HCT116 (cell line): ENCODE measurements at regions not wholly inside any gene's neighbourhood (a gene's known extent, or its start where the extent isn't known, plus 50 kb on each side); places are given as distances from the start of the nearest gene placed in this dataset.

Source experiments
- CBX3 ChIP-seq: IDR thresholded peaks from 2 replicates; pipeline ENCODE4 v1.6.1; 2012; ENCODE audit warnings: low read depth
- EZH2 ChIP-seq: fragments of 200-600 bp; sonication (generic); IDR thresholded peaks from 2 replicates; pipeline ENCODE4 v1.6.1; 2017; ENCODE audit warnings: antibody characterized with exemption, mixed run types
- EZH2phosphoT487 ChIP-seq: fragments of 200-600 bp; IDR thresholded peaks from 2 replicates; pipeline ENCODE4 v1.6.1; 2018; ENCODE audit warnings: antibody characterized with exemption, borderline replicate concordance
- JUND ChIP-seq: IDR thresholded peaks from 2 replicates; pipeline ENCODE4 v1.6.1; 2012
- POLR2A ChIP-seq: IDR thresholded peaks from 2 replicates; pipeline ENCODE4 v1.7.0; 2011; ENCODE audit warnings: borderline replicate concordance; ENCODE audit not compliant: insufficient read depth, insufficient read length; ENCODE audit errors: extremely low read depth
- POLR2AphosphoS5 ChIP-seq: IDR thresholded peaks from 2 replicates; pipeline ENCODE4 v1.6.1; 2011; ENCODE audit warnings: mild to moderate bottlenecking, low read depth, low read length, moderate library complexity
- RAD21 ChIP-seq: IDR thresholded peaks from 2 replicates; pipeline ENCODE4 v1.6.1; 2012; ENCODE audit warnings: low read depth, mild to moderate bottlenecking
- SP1 ChIP-seq: IDR thresholded peaks from 2 replicates; pipeline ENCODE4 v1.6.1; 2012; ENCODE audit warnings: low read depth
- YY1 ChIP-seq: IDR thresholded peaks from 2 replicates; pipeline ENCODE4 v1.6.1; 2011; ENCODE audit warnings: low read length, low read depth, moderate library complexity, mild to moderate bottlenecking; ENCODE audit not compliant: insufficient replicate concordance; ENCODE audit errors: extremely low read depth
- ZFX ChIP-seq: fragments of 450-650 bp; IDR thresholded peaks from 2 replicates; pipeline ENCODE4 v1.6.1; 2017
- TF ChIP-seq, protein P1 (sequence below), 3 experiments: fragments of 200-600 bp in 1 of 3; sonication (generic) in 1 of 3; IDR thresholded peaks in 2 of 3; conservative IDR thresholded peaks in 1 of 3; 2 replicates each; pipeline ENCODE4 v1.5.1; 2012 to 2017; ENCODE audit warnings: low read depth in 2 of 3, low read length in 2 of 3, antibody characterized with exemption in 1 of 3, borderline replicate concordance in 1 of 3, control low read depth in 1 of 3, mild to moderate bottlenecking in 1 of 3, mixed read lengths in 1 of 3, mixed run types in 1 of 3, moderate library complexity in 1 of 3; ENCODE audit not compliant: insufficient read depth in 1 of 3
- TF ChIP-seq, protein P2 (sequence below): IDR thresholded peaks from 2 replicates; pipeline ENCODE4 v1.6.1; 2011; ENCODE audit warnings: mild to moderate bottlenecking, low read length, moderate library complexity; ENCODE audit not compliant: insufficient replicate concordance; ENCODE audit errors: extremely low read depth
- TF ChIP-seq, protein P3 (sequence below): IDR thresholded peaks from 2 replicates; pipeline ENCODE4 v1.6.1; 2012

DNA sequence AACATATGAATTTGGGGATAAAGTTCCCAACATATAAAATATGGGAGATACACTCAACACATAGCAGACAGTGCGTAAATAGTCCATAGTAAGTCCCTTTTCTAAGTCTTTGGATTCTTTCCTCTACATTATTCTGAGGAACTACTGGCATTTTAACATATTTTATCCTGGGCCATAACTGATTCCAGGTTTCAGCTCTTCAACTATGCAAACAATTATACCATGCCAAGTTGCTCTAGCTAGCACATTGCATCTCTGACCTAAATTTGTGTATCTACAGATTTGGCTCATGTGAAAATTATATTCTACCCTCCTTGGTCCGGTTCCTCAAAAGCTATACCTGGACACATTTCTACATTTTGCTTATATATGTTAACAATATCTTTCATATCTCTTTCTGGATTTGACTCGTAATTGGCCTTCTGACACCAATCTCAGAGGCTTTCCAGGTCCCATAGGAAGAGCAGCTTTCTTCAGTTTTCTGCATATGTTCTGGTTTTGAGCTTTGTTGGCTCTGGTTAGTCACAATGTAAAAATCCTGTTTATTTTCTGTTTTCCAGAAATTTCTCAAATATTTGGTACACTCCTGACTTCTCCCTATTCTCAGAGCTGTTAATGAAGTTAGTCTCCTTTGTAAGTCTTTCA is 305.4 kb downstream of the BMP4 start:
- TF ChIP-seq, protein P1, sequence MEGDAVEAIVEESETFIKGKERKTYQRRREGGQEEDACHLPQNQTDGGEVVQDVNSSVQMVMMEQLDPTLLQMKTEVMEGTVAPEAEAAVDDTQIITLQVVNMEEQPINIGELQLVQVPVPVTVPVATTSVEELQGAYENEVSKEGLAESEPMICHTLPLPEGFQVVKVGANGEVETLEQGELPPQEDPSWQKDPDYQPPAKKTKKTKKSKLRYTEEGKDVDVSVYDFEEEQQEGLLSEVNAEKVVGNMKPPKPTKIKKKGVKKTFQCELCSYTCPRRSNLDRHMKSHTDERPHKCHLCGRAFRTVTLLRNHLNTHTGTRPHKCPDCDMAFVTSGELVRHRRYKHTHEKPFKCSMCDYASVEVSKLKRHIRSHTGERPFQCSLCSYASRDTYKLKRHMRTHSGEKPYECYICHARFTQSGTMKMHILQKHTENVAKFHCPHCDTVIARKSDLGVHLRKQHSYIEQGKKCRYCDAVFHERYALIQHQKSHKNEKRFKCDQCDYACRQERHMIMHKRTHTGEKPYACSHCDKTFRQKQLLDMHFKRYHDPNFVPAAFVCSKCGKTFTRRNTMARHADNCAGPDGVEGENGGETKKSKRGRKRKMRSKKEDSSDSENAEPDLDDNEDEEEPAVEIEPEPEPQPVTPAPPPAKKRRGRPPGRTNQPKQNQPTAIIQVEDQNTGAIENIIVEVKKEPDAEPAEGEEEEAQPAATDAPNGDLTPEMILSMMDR (IDR thresholded peaks at IDR 0.05 in 2 of 3, conservative IDR thresholded peaks at IDR 0.05 in 1 of 3; ENCODE audit: borderline replicate concordance in 1 of 3, insufficient read depth in 1 of 3, low read depth in 2 of 3, low read length in 2 of 3), result no peak
- TF ChIP-seq CBX3, result no peak
- TF ChIP-seq, protein P2, sequence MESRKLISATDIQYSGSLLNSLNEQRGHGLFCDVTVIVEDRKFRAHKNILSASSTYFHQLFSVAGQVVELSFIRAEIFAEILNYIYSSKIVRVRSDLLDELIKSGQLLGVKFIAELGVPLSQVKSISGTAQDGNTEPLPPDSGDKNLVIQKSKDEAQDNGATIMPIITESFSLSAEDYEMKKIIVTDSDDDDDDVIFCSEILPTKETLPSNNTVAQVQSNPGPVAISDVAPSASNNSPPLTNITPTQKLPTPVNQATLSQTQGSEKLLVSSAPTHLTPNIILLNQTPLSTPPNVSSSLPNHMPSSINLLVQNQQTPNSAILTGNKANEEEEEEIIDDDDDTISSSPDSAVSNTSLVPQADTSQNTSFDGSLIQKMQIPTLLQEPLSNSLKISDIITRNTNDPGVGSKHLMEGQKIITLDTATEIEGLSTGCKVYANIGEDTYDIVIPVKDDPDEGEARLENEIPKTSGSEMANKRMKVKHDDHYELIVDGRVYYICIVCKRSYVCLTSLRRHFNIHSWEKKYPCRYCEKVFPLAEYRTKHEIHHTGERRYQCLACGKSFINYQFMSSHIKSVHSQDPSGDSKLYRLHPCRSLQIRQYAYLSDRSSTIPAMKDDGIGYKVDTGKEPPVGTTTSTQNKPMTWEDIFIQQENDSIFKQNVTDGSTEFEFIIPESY, result no peak
- no peak for TF ChIP-seq ZFX
- TF ChIP-seq JUND, result no peak
- TF ChIP-seq RAD21, result no peak
- TF ChIP-seq, protein P3, sequence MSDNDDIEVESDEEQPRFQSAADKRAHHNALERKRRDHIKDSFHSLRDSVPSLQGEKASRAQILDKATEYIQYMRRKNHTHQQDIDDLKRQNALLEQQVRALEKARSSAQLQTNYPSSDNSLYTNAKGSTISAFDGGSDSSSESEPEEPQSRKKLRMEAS, result no peak
- TF ChIP-seq EZH2, result no peak
- TF ChIP-seq POLR2A, result no peak
- TF ChIP-seq SP1, result no peak
- no peak for TF ChIP-seq EZH2phosphoT487
- no peak for TF ChIP-seq YY1
- TF ChIP-seq POLR2AphosphoS5, result no peak
